GM12864 (cell line): ENCODE measurements at regions not wholly inside any gene's neighbourhood (a gene's known extent, or its start where the extent isn't known, plus 50 kb on each side); places are given as distances from the start of the nearest gene placed in this dataset.

Experiments used
- DNase-seq: peaks from one replicate; pipeline ENCODE4 v3.0.0-alpha.2; 2011; ENCODE audit warnings: low read depth
- H3K4me3 ChIP-seq: 2 replicates; pipeline ENCODE4 v1.5.1; 2011; ENCODE audit warnings: mild to moderate bottlenecking, low read depth, low read length, control low read depth
- TF ChIP-seq, protein P1 (sequence below): IDR thresholded peaks from 2 replicates; pipeline ENCODE4 v1.5.1; 2011; ENCODE audit warnings: low read depth, mild to moderate bottlenecking, moderate library complexity, low read length, control low read depth, inconsistent platforms; ENCODE audit errors: missing control alignments

DNA sequence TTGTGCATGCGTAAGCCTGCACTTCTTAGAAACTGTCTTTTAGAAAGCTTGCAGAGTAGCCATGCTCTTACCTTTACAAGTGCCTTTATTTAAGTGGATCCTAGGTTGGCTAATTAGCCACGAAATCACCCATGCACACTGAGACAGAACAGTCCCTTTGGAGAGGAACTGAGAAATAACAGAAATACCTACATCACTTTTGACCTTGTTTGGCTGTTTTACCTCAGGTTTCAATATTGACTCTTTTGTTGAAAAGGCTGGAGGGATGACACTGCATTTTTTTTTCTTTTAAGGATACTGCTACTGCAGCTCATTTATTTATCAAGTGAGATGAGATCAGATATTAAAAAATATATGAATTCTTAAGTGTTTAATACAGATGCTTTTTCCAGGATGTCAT lies 155.6 kb upstream of the GOLIM4 start:
- peak overlapping the region; percentile 89 for H3K4me3 ChIP-seq
- TF ChIP-seq, protein P1, sequence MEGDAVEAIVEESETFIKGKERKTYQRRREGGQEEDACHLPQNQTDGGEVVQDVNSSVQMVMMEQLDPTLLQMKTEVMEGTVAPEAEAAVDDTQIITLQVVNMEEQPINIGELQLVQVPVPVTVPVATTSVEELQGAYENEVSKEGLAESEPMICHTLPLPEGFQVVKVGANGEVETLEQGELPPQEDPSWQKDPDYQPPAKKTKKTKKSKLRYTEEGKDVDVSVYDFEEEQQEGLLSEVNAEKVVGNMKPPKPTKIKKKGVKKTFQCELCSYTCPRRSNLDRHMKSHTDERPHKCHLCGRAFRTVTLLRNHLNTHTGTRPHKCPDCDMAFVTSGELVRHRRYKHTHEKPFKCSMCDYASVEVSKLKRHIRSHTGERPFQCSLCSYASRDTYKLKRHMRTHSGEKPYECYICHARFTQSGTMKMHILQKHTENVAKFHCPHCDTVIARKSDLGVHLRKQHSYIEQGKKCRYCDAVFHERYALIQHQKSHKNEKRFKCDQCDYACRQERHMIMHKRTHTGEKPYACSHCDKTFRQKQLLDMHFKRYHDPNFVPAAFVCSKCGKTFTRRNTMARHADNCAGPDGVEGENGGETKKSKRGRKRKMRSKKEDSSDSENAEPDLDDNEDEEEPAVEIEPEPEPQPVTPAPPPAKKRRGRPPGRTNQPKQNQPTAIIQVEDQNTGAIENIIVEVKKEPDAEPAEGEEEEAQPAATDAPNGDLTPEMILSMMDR, result no peak
- DNase-seq, result peak; percentile 68

DNA sequence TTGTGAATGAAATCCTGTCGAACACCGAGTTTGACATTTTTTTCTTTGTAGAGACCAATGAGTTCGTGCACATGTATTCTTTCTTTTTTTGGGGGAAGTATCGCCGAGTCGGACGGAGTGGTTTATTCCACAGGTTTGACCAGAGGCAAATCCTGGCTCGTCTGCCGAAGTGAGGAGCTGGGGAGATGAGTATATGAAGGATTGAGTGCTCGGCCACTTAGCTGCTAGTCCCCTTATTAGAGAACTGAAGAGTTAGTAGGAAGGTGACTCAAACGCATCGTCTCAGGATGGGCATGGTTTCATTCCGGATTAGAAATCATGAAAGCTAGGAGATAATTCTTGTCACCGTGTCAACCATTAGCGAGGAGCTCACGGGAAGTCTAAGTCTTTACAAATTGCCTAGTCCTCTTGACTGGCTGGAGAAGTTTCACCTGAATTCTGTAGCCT lies 154.7 kb upstream of the GOLIM4 start:
- DNase-seq, result peak; percentile 48
- peak overlapping the region; percentile 89 for H3K4me3 ChIP-seq
- TF ChIP-seq, protein P1, result no peak

DNA sequence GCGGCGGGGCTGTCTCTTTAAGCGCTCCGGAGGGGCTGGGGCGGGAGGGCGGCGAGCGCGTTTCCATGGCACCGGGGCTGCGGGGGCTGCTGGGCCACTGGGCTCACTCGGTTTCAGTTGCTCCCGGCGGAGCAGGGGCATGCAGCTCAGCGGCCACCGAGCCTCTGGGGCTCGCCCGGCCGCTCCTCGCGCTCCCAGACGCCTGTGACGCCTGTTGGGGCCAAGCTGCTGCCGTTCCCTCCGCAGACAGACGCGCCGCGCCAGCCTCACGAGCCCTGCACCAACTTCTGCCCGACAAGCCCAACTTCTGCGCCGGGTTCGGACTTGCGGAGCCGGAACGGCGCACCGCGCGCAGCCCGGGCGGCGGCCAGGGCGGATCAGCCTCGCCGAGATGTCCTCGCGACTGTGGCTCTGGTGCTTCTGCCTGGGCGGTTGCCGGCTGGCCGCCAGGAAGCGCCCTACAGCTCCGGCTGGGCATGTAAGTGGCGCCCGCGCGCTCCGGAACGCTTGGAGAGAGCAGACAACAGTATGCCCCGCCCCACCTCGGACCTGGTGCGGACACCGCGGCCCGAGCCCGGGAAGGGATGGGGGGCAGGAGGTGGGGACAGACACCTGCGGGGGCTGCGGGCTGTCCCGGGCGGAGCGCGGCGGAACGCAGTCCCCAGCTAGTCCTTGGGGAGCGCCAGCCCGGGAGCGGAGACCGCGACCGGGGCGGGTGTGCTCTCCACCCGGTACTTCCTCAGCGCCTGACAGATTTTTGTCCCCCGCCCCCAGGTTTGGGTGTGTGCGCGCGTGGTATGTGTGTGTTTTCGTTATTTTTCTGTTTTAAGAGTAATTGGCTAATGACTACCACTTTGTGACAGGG lies 154.1 kb upstream of the GOLIM4 start:
- DNase-seq, result peak; percentile 40
- peak overlapping the region; percentile 89 for H3K4me3 ChIP-seq
- TF ChIP-seq, protein P1, result peak; percentile 40

DNA sequence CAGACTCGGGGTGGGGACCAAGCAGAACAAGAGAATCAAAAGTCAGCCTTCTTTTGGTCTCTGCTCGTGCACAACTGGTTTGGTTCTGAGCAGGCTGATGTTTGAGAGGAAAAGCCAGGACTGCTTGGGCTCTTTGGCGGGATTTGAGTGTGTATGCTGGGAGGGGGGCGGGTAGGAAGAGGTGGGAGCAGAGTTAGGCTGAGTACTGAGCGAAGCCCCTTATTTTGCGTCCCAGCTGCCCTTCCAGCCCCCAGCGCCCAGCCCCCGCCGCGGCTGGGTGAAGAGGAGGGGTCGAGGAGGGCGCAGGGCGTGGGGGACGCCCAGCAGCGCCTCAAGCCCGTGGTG lies 153.5 kb upstream of the GOLIM4 start:
- DNase-seq, result no peak
- TF ChIP-seq, protein P1, result no peak
- peak overlapping the region; percentile 89 for H3K4me3 ChIP-seq

DNA sequence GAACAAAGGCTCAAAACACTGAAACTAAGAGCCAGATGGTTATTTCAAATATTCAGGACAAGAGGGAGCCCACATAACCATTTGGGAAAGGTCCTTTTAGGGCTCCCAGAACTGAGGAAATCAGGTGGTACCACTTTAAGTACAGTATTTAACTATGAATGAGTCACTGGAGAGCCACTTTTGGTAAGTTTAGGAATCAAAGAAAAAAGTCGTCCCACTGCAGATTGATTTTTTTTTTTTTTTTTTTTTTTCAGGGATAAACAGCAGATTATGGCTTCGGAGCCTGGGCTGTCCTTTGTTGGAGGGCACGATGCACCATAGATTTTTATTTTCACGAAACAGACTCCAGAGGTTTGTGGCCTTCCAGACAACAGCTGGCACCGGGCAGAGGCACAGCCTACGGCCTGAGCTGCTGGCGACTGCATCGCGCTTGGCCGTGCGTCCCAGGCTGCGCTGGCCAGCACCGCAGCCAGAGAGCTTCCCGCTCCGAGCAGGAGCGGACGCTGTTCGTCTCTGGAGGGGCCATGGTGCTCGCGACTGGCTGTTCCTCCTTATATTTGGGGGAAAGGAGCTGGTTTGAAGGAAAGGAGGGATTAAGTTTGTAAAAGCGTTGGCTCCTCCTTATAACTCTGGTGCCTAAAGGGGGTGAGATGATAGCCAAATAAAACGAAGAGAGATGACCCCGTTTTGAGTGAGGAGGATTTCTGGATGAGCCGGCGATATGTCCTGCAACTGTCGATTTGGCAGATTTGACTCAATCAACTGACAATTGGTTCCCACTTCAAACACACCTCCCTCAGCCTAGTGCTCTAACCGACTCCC lies 152.9 kb upstream of the GOLIM4 start:
- peak overlapping the region; percentile 89 for H3K4me3 ChIP-seq
- no peak for DNase-seq
- TF ChIP-seq, protein P1, result no peak

DNA sequence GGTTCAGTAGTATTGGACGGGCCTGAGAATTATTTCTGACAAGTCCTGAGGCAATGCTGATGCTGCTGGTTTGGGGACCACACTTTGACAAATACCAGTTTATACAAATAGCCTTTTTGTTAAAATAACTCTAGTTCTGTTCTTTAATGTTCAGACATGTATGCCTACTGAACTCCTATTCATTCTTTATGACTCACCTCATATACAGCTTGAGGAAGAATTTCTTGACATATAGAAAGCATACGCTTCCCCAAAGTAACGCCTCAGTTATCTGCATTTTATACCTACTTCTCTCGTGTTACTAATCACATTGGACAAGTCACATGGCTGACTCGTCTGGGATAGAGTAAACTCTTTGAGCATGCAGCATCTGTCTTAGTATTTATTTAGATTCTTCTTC lies 145.4 kb upstream of the GOLIM4 start:
- TF ChIP-seq, protein P1, result no peak
- DNase-seq, result no peak
- H3K4me3 ChIP-seq, result no peak overlapping the region
